Neuronal stem cell (in vitro differentiated cells): ENCODE measurements at regions not wholly inside any gene's neighbourhood (a gene's known extent, or its start where the extent isn't known, plus 50 kb on each side); places are given as distances from the start of the nearest gene placed in this dataset.

ENCODE experiments used
- DNase-seq: peaks from one replicate; pipeline ENCODE4 v3.0.0-alpha.2; 2013; ENCODE audit warnings: low spot score
- H2AFZ ChIP-seq: one replicate; pipeline ENCODE4 v1.6.1; 2013; ENCODE audit warnings: mild to moderate bottlenecking, low read length, inconsistent platforms
- H2AK5ac ChIP-seq: 2 replicates; pipeline ENCODE4 v1.6.1; 2013; ENCODE audit warnings: low read depth, mild to moderate bottlenecking, inconsistent platforms, low read length, moderate library complexity, mixed read lengths
- H2BK120ac ChIP-seq: 2 replicates; pipeline ENCODE4 v1.6.1; 2013; ENCODE audit warnings: low read depth, mild to moderate bottlenecking, inconsistent platforms, low read length, moderate library complexity, mixed read lengths
- H2BK12ac ChIP-seq: one replicate; pipeline ENCODE4 v1.6.1; 2013; ENCODE audit warnings: low read length, inconsistent platforms
- H2BK15ac ChIP-seq: 2 replicates; pipeline ENCODE4 v1.6.1; 2013; ENCODE audit warnings: mild to moderate bottlenecking, low read length, inconsistent platforms, mixed read lengths
- H2BK5ac ChIP-seq: one replicate; pipeline ENCODE4 v1.6.1; 2013; ENCODE audit warnings: inconsistent platforms, mild to moderate bottlenecking, low read length, moderate library complexity
- H3K14ac ChIP-seq: one replicate; pipeline ENCODE4 v1.6.1; 2013; ENCODE audit warnings: low read length, inconsistent platforms
- H3K18ac ChIP-seq: 2 replicates; pipeline ENCODE4 v1.6.1; 2013; ENCODE audit warnings: low read length, inconsistent platforms
- H3K23ac ChIP-seq: 2 replicates; pipeline ENCODE4 v1.6.1; 2013; ENCODE audit warnings: low read depth, mild to moderate bottlenecking, mixed read lengths, low read length, inconsistent platforms; ENCODE audit not compliant: poor library complexity
- H3K27ac ChIP-seq: replicated peaks from 3 replicates; pipeline ENCODE4 v1.5.1; 2013; ENCODE audit warnings: low read length, inconsistent platforms
- H3K27me3 ChIP-seq, 3 experiments: 2 replicates each; pipeline ENCODE4 v1.6.1; 2013; ENCODE audit warnings: low read length in 3 of 3, mild to moderate bottlenecking in 2 of 3, inconsistent platforms in 1 of 3, low read depth in 1 of 3, mixed read lengths in 1 of 3, moderate library complexity in 1 of 3; ENCODE audit not compliant: control insufficient read depth in 3 of 3, insufficient read depth in 3 of 3
- H3K36me3 ChIP-seq, 2 donors: replicated peaks in 1 of 2; 2 replicates each; pipeline ENCODE4 v1.6.1; 2013; ENCODE audit warnings: low read length in 2 of 2; ENCODE audit not compliant: control insufficient read depth in 2 of 2, insufficient read depth in 2 of 2
- H3K4ac ChIP-seq: 2 replicates; pipeline ENCODE4 v1.6.1; 2013; ENCODE audit warnings: inconsistent platforms, mild to moderate bottlenecking, low read length, moderate library complexity
- H3K4me1 ChIP-seq, 2 donors: 1 replicate in 1 of 2; 2 replicates in 1 of 2; pipeline ENCODE4 v1.6.1; 2013; ENCODE audit warnings: low read length in 2 of 2, low read depth in 1 of 2; ENCODE audit not compliant: control insufficient read depth in 2 of 2, insufficient read depth in 1 of 2
- H3K4me2 ChIP-seq: one replicate; pipeline ENCODE4 v1.6.1; 2013; ENCODE audit warnings: mild to moderate bottlenecking, low read length, inconsistent platforms; ENCODE audit not compliant: insufficient read depth, poor library complexity, severe bottlenecking
- H3K4me3 ChIP-seq, 2 donors: 2 replicates each; pipeline ENCODE4 v1.5.1; 2013; ENCODE audit warnings: low read length in 2 of 2, mild to moderate bottlenecking in 2 of 2, inconsistent platforms in 1 of 2, moderate library complexity in 1 of 2
- H3K79me1 ChIP-seq: one replicate; pipeline ENCODE4 v1.6.1; 2013; ENCODE audit warnings: low read depth, mild to moderate bottlenecking, inconsistent platforms, low read length, moderate library complexity
- H3K9ac ChIP-seq: one replicate; pipeline ENCODE4 v1.6.1; 2013; ENCODE audit warnings: mild to moderate bottlenecking, low read depth, low read length, inconsistent platforms; ENCODE audit not compliant: poor library complexity
- H3K9me3 ChIP-seq, 2 donors: replicated peaks in 1 of 2; 2 replicates each; pipeline versions ENCODE3 to v1.6.1; 2013; ENCODE audit warnings: low read length in 2 of 2, mild to moderate bottlenecking in 2 of 2, inconsistent platforms in 1 of 2, low read depth in 1 of 2, mixed read lengths in 1 of 2, moderate library complexity in 1 of 2; ENCODE audit not compliant: control insufficient read depth in 2 of 2, insufficient read depth in 1 of 2
- H4K8ac ChIP-seq: one replicate; pipeline ENCODE4 v1.6.1; 2013; ENCODE audit warnings: low read depth, mild to moderate bottlenecking, inconsistent platforms, low read length, moderate library complexity
- H4K91ac ChIP-seq: one replicate; pipeline ENCODE4 v1.6.1; 2013; ENCODE audit warnings: low read length, low read depth, mild to moderate bottlenecking, inconsistent platforms; ENCODE audit not compliant: poor library complexity
- WGBS, 2 donors: extraction: QIAGEN DNeasy Blood & Tissue Kit; methylation state at CpG; one replicate each; pipeline ENCODE4 v1.1.7; 2013; ENCODE audit warnings: missing lambda C conversion rate in 2 of 2, mixed read lengths in 1 of 2; ENCODE audit not compliant: insufficient read length in 2 of 2, insufficient replicate concordance in 1 of 2; ENCODE audit errors: extremely low coverage in 2 of 2; 5-methylcytosine and 5-hydroxymethylcytosine counted together

DNA sequence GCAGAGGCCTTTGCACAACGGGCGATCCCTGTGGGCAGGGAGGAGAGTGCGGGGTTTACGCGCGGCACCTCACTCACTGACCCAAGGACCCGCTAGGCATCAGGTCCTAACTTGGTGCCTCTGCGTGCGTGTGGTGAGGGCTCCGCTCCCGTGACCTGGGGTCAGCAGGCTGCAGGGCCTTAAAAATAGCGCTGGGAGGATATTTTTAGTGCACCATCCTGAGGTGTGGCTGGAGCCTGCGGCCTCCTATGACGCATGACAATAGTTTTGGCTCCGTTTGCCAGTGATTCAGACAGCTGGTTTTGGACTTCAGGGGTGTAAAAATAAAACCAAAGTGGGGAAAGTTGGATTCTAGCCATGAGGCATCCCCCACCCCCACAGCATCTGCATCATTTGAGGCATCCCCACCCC, 139.0 kb downstream of the FAM43A start:
- Histone ChIP-seq H3K4ac (no peak overlapping the region), H2BK5ac (no peak overlapping the region), H3K14ac (no peak overlapping the region), H3K4me3 (no peak overlapping the region), H3K36me3 (no peaks in the 10 kb centered on the region), H2AK5ac (no peak overlapping the region), H3K18ac (peak overlapping the region; percentile 58), H2BK120ac (no peak overlapping the region), H4K8ac (no peak overlapping the region), H3K4me2 (no peak overlapping the region), H3K23ac (no peak overlapping the region), H3K27me3 (peaks cover 0 to 6% (median 0%) of the 10 kb centered on the region in 3 experiments), H3K4me1 (no peaks in the 10 kb centered on the region), H3K9ac (no peak overlapping the region), H2AFZ (no peak overlapping the region), H2BK12ac (no peak overlapping the region), H4K91ac (no peak overlapping the region), H3K27ac (no peak overlapping the region), H3K9me3 (peaks cover 0 to 1% of the 10 kb centered on the region in 2 donors), H3K79me1 (no peaks in the 10 kb centered on the region), H2BK15ac (no peak overlapping the region)
- no CpG with 5 or more reads among the region's 15 CpGs for WGBS, 2 donors
- DNase-seq: no peak

DNA sequence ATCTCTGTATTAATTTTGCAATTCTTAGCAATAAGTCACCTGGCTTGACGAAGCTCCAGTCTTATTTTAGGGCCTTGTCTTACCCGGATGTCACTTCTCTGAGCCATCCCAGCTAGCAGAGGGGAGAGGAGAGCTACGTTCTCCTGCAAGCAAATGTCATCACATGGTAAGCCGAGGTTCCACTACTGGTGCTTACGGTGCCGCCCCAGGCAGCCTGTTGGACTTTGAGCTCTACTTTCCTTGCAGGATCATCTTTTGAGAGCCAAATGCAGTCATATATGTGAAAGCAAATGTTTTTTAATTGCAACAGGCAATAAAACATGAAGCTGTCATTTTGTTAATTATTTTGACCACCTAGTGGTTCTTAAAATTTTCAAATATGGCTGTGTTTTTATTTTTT, 140.9 kb downstream of the FAM43A start:
- Histone ChIP-seq H3K27ac (no peak overlapping the region), H3K27me3 (peaks cover 0 to 4% (median 0%) of the 10 kb centered on the region in 3 experiments), H3K79me1 (no peaks in the 10 kb centered on the region), H3K4me3 (no peak overlapping the region), H3K18ac (no peak overlapping the region), H2BK5ac (no peak overlapping the region), H2BK120ac (no peak overlapping the region), H3K9ac (no peak overlapping the region), H3K4ac (no peak overlapping the region), H2AFZ (no peak overlapping the region), H4K91ac (no peak overlapping the region), H3K36me3 (no peaks in the 10 kb centered on the region), H2BK12ac (no peak overlapping the region), H3K9me3 (peaks cover 0 to 1% of the 10 kb centered on the region in 2 donors), H3K14ac (no peak overlapping the region), H4K8ac (no peak overlapping the region), H3K4me2 (no peak overlapping the region), H3K23ac (no peak overlapping the region), H2AK5ac (no peak overlapping the region), H3K4me1 (no peaks in the 10 kb centered on the region), H2BK15ac (no peak overlapping the region)
- no CpG with 5 or more reads among the region's 6 CpGs for WGBS, 2 donors
- DNase-seq: no peak

DNA sequence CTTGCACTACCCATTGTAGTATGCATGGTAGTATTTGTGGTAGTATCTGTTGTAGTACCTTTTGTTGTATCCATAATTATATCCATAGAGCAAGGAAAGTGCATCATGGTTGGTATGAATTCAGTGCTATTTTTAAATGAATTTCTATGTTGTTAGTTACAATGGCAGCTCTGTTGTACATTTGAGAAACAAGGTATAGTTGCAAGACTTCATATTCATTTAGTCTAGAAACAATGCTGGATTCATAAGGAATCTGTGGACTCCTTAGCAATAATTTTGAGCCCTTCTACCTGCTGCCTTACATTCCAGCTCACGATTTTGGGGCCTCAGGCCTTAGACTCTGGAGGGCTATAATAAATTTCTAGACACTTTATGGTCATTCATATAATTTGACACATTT, 141.8 kb downstream of the FAM43A start:
- Histone ChIP-seq H3K27ac (no peak overlapping the region), H3K4ac (no peak overlapping the region), H2AK5ac (no peak overlapping the region), H3K9ac (no peak overlapping the region), H3K18ac (no peak overlapping the region), H3K27me3 (peaks cover 0 to 4% (median 0%) of the 10 kb centered on the region in 3 experiments), H3K79me1 (no peaks in the 10 kb centered on the region), H2BK12ac (no peak overlapping the region), H3K4me1 (no peaks in the 10 kb centered on the region), H3K36me3 (no peaks in the 10 kb centered on the region), H3K4me3 (no peak overlapping the region), H4K91ac (no peak overlapping the region), H3K9me3 (peaks cover 0 to 1% of the 10 kb centered on the region in 2 donors), H2BK15ac (no peak overlapping the region), H3K4me2 (no peak overlapping the region), H4K8ac (no peak overlapping the region), H2AFZ (no peak overlapping the region), H2BK5ac (no peak overlapping the region), H2BK120ac (no peak overlapping the region), H3K23ac (no peak overlapping the region), H3K14ac (no peak overlapping the region)
- no peak for DNase-seq
- WGBS, 2 donors: no CpG with 5 or more reads among the region's 1 CpG

DNA sequence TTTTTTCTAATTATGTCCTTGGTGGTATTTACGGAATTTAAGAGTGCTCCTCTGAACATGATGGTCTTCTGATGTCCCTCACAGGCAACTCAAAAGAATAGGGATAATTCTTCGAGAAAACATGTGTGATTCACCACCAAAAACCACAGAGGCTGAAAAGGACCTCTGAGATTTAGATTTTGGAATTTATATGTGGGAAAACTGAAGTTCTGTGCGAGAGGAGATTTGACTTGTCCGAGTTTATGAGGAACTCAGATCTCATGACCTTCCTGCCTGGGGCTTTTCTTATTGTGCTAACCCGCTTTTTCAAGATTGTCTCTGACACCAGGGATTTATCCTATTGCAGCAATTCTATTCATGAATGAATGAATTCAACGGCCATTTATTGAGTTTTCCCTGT, 142.4 kb downstream of the FAM43A start:
- no peak for DNase-seq
- Histone ChIP-seq H4K8ac (no peak overlapping the region), H3K9me3 (peaks cover 0 to 1% of the 10 kb centered on the region in 2 donors), H2BK120ac (no peak overlapping the region), H3K27me3 (peaks cover 0 to 4% (median 0%) of the 10 kb centered on the region in 3 experiments), H3K4me2 (no peak overlapping the region), H3K4me3 (no peak overlapping the region), H3K36me3 (no peaks in the 10 kb centered on the region), H4K91ac (no peak overlapping the region), H2BK5ac (no peak overlapping the region), H2AFZ (no peak overlapping the region), H3K27ac (no peak overlapping the region), H3K4ac (no peak overlapping the region), H2BK15ac (no peak overlapping the region), H3K14ac (no peak overlapping the region), H3K23ac (no peak overlapping the region), H3K4me1 (no peaks in the 10 kb centered on the region), H2BK12ac (no peak overlapping the region), H3K9ac (no peak overlapping the region), H3K18ac (no peak overlapping the region), H3K79me1 (no peaks in the 10 kb centered on the region), H2AK5ac (no peak overlapping the region)
- no CpG with 5 or more reads among the region's 6 CpGs for WGBS, 2 donors
